Activated CD4-positive, CD25-positive, alpha-beta regulatory T cell treated with anti-CD3 and anti-CD28 coated beads, Interleukin-2, amount 50 U/mL, for 16 hours (primary cell): ENCODE measurements at regions not wholly inside any gene's neighbourhood (a gene's known extent, or its start where the extent isn't known, plus 50 kb on each side); places are given as distances from the start of the nearest gene placed in this dataset.
A peak's percentile ranks its signal among the peaks of the same experiment; 100 is the strongest.
"Not testable (repeated sequence)": the region's sequence is repeated elsewhere in the genome, so short reads cannot be mapped to it uniquely, and the experiment has no call there.

ENCODE experiments used
- DNase-seq: peaks from one replicate; pipeline ENCODE4 v3.0.0-alpha.2; 2020; ENCODE audit warnings: low read depth, low spot score

- no peak for DNase-seq
Observed at GRCh38 chr1:201724039-201724765, 104.8 kb upstream of the IPO9 start.

- no peak for DNase-seq
Observed at GRCh38 chr1:201724766-201725118, 104.2 kb upstream of the IPO9 start.

- DNase-seq, result no peak
Observed at GRCh38 chr1:201726700-201727099, 102.3 kb upstream of the IPO9 start.

GRCh38 chr1:201728731-201729130, 100.2 kb upstream of the IPO9 start:
- no peak for DNase-seq

- no peak for DNase-seq
Observed at GRCh38 chr1:201729973-201730608, 98.9 kb upstream of the IPO9 start.

GRCh38 chr1:201730611-201731010, 98.3 kb upstream of the IPO9 start:
- DNase-seq, result no peak

- DNase-seq, result no peak
Observed at GRCh38 chr1:201731142-201731541, 97.8 kb upstream of the IPO9 start.

GRCh38 chr1:201731592-201731991, 97.4 kb upstream of the IPO9 start:
- no peak for DNase-seq

- no peak for DNase-seq
Observed at GRCh38 chr1:201732351-201732750, 96.6 kb upstream of the IPO9 start.

GRCh38 chr1:201734221-201734620, 94.7 kb upstream of the IPO9 start:
- not testable (repeated sequence) for DNase-seq

- DNase-seq, result no peak
Observed at GRCh38 chr1:201734786-201735185, 94.2 kb upstream of the IPO9 start.

- DNase-seq, result no peak
Observed at GRCh38 chr1:201736707-201737320, 92.1 kb upstream of the IPO9 start.

GRCh38 chr1:201737352-201738060, 91.5 kb upstream of the IPO9 start:
- no peak for DNase-seq

GRCh38 chr1:201739080-201739479, 89.9 kb upstream of the IPO9 start:
- DNase-seq, result no peak

- peak; percentile 12 for DNase-seq
Observed at GRCh38 chr1:201739492-201740085, 89.4 kb upstream of the IPO9 start.

- no peak for DNase-seq
Observed at GRCh38 chr1:201740086-201740541, 88.8 kb upstream of the IPO9 start.

GRCh38 chr1:201740670-201741111, 88.3 kb upstream of the IPO9 start:
- DNase-seq, result no peak

- DNase-seq, result no peak
Observed at GRCh38 chr1:201741763-201742342, 87.1 kb upstream of the IPO9 start.

GRCh38 chr1:201742476-201742875, 86.5 kb upstream of the IPO9 start:
- DNase-seq, result no peak

GRCh38 chr1:201742955-201743805, 85.8 kb upstream of the IPO9 start:
- no peak for DNase-seq

GRCh38 chr1:201745023-201745422, 83.9 kb upstream of the IPO9 start:
- DNase-seq, result no peak
